NCI-H1048 (cell line): ENCODE measurements at regions not wholly inside any gene's neighbourhood (a gene's known extent, or its start where the extent isn't known, plus 50 kb on each side); places are given as distances from the start of the nearest gene placed in this dataset.

Experiments used
- DNase-seq: peaks from one replicate; lab custom pipeline; 2025; lab: John Stamatoyannopoulos, UW

GRCh38 chr16:86958423-86958822 lies 358.8 kb downstream of the C16orf95 start:
- no peak for DNase-seq

GRCh38 chr16:86959091-86959651 lies 358.0 kb downstream of the C16orf95 start:
- no peak for DNase-seq

GRCh38 chr16:86959729-86960128 lies 357.5 kb downstream of the C16orf95 start:
- no peak for DNase-seq

GRCh38 chr16:86960266-86960665 lies 356.9 kb downstream of the C16orf95 start:
- DNase-seq, result no peak

- DNase-seq, result no peak
These were observed 356.0 kb downstream of the C16orf95 start for GRCh38 chr16:86961171-86961601.

GRCh38 chr16:86962259-86962658 lies 354.9 kb downstream of the C16orf95 start:
- DNase-seq, result no peak

GRCh38 chr16:86962913-86963312 lies 354.3 kb downstream of the C16orf95 start:
- no peak for DNase-seq

- no peak for DNase-seq
These were observed 353.3 kb downstream of the C16orf95 start for GRCh38 chr16:86963600-86964575.

- no peak for DNase-seq
These were observed 352.4 kb downstream of the C16orf95 start for GRCh38 chr16:86964796-86965241.

GRCh38 chr16:86965331-86965730 lies 351.9 kb downstream of the C16orf95 start:
- no peak for DNase-seq

GRCh38 chr16:86965840-86966550 lies 351.2 kb downstream of the C16orf95 start:
- no peak for DNase-seq

GRCh38 chr16:86966777-86967176 lies 350.4 kb downstream of the C16orf95 start:
- no peak for DNase-seq

- DNase-seq, result no peak
These were observed 348.3 kb downstream of the C16orf95 start for GRCh38 chr16:86968866-86969265.

GRCh38 chr16:86969716-86970115 lies 347.5 kb downstream of the C16orf95 start:
- DNase-seq, result no peak

- DNase-seq, result no peak
These were observed 346.9 kb downstream of the C16orf95 start for GRCh38 chr16:86970279-86970678.

GRCh38 chr16:86970726-86971125 lies 346.5 kb downstream of the C16orf95 start:
- DNase-seq, result no peak

GRCh38 chr16:86971251-86971650 lies 345.9 kb downstream of the C16orf95 start:
- no peak for DNase-seq

GRCh38 chr16:86974120-86974519 lies 343.1 kb downstream of the C16orf95 start:
- DNase-seq, result no peak

- DNase-seq, result no peak
These were observed 341.7 kb downstream of the C16orf95 start for GRCh38 chr16:86975445-86975844.

GRCh38 chr16:86977076-86977676 lies 340.0 kb downstream of the C16orf95 start:
- DNase-seq, result no peak

- no peak for DNase-seq
These were observed 338.7 kb downstream of the C16orf95 start for GRCh38 chr16:86978445-86979030.

- no peak for DNase-seq
These were observed 338.1 kb downstream of the C16orf95 start for GRCh38 chr16:86979061-86979460.
